DMS79 treated with DMSO at 0.1 percent for 48 hours (cell line): ENCODE measurements at regions not wholly inside any gene's neighbourhood (a gene's known extent, or its start where the extent isn't known, plus 50 kb on each side); places are given as distances from the start of the nearest gene placed in this dataset.
"Not testable (repeated sequence)": the region's sequence is repeated elsewhere in the genome, so short reads cannot be mapped to it uniquely, and the experiment has no call there.

ENCODE experiments used
- DNase-seq: peaks from one replicate; lab custom pipeline; 2025; lab: John Stamatoyannopoulos, UW

DNA sequence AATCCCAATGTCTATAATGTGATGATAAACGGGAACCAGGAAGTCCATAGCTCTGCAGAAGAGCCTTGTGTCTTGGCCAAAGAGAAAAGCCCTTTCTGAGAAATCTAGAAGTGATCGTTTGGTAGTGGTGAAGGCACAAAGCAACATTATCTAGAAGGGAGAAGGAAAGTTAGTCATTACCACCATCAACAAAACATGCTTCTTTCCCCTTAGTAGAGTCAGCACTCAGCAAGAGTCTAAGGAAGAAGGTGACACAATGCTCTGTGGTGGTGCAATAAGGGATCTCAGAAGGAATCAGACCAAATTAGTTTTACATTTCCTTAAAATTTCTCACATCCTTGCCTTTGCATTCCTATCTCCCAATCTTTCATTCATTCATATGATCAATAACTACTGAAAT lies 134.4 kb upstream of the PRDX6 start:
- no peak for DNase-seq

DNA sequence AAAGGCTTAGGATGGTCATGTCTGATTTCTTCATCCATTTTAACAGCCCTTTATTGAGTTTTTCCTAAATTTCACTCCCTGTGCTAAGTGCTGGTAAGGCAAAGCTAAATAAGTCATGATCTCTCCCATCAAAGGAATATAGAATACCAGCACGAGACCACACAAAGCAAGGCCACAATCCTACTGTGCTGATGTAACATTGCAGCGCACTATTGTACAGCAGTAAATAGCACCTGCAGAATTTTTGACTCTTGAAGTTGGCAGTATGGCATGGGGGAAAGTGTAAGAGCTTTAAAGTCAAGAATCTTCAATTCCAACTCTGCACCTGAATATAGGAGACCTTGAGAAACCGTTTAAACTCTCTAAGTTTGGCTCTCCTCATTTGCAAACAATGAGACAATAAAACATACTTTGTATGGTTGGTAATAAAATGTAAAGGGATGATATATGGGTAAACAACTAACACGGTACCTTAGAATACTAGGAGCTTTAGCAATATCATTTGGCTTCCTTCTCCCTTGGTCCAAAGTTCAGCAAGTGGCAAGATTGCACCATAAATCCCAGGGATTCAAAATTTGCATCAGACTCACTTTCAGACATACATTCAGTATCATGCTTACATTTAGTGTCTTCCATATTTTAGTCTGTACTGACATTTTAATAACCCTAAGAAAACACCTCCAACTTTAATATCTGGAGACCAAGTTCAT lies 132.9 kb upstream of the PRDX6 start:
- DNase-seq, result no peak

DNA sequence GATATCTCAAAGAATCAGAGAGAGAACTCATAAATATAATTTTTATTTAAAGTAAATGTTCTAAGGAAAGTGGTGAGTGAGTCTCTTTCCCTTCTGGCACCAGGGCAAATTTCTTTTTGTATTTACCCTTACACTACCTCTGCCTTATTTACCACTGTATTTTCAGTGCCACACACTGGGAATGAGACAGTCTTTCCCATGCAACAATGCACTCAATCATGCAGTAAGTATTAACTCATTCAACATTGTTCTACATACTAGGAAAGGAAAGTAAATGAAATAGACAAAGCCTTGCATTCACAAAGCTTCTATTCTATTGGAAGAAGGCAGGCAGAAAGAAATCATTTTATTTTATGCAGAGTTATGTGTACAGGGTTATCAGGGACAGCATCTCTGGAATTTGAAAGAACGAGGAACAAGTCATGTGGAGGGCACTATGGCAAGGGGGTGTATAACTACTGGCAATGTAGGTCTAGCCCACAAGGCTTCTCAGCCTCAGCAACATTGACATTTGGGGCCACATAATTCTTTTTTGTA lies 129.8 kb upstream of the PRDX6 start:
- DNase-seq, result no peak

DNA sequence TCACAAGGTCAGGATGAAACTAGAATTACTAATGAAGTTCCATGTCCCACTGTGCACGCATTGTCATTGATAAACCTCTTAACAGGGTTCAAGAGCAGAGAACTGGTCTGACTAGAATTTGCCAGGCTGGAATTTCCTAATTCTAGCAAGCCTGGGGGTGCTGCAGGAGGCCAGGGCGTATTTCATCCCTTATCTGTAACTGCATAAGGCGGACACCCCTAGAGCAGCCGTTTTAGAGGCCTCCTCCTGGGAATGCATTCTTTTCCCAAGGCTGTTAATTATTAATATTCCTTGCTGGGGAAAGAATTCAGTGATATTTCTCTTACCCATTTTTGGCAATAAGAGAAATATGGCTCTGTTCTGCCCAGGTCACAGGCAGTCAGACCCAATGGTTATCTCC lies 124.5 kb upstream of the PRDX6 start:
- DNase-seq, result not testable (repeated sequence)

DNA sequence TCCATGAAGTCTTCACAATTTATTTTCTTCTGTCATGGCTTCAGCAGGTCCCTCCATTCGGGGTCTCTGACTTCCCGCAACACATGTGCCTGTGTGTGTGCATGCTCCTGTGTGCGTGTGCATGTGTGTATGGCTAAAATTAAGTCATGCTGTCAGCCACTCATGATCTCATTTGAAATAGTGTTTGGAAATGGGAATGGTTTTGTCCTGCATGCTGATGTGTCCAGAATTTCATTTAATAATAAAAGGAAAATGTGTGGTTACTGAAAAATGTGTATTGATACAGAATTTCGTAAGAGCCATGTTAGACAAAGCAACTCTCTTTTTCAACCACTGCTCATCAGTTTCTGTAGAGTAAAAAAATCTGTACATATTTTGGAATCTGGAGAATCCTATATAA lies 123.8 kb upstream of the PRDX6 start:
- no peak for DNase-seq

- DNase-seq, result no peak
Observed at GRCh38 chr1:173354937-173355280, 122.2 kb upstream of the PRDX6 start.

DNA sequence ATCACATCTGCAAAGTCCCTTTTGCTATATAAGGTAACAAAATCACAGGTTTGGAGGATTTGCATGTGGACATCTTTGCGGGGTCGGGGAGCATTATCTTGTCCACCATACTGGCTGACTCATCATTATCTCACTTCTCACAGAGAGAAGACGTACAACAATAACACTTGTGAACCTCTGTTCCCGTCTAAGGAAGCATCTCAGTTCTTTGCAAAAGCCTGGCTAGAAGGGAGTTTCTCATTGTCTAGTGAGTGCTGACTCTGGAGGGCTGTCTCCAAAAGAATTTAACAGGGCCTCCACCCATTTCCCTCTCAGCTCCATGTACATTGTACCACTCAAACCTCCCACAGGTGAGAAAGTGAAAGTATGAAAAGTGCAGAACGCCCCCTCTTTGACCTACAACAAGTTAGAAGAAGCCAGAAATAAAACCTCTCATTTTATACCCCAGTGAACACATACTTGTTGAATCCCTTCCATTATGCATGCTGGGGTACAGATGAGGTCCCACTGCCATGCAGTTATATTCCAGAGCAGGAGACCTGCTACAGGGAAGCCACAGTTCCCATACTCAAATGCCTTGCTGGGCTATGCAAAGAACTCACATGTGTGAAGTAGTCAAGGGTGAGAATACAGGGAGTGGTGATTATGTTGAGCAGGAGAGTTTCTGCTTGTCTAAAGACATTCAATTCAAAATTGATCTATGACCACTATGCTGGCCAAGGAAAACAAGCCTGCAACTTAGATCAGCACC lies 121.7 kb upstream of the PRDX6 start:
- DNase-seq, result no peak

- no peak for DNase-seq
Observed at GRCh38 chr1:173356191-173356762, 120.9 kb upstream of the PRDX6 start.

GRCh38 chr1:173360487-173361063 lies 116.6 kb upstream of the PRDX6 start:
- DNase-seq, result no peak

DNA sequence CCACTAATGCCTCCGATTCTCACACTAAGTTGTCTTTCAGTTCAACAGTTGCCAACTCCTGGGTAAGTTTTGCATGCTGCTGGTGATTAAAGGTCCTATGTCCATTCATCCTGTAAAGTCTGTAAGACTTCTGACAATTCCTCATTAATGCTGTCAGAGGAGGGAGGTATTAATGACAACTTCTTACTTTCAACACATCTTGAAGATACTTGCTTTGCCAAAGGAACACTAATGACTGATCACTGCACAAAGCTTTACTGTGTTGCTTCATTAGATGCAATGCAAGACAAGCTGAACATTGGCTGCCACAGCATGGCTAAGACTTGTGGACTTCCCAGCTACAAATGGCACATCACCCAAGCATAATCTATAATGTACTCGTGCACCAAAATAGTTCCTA lies 114.6 kb upstream of the PRDX6 start:
- DNase-seq, result no peak

DNA sequence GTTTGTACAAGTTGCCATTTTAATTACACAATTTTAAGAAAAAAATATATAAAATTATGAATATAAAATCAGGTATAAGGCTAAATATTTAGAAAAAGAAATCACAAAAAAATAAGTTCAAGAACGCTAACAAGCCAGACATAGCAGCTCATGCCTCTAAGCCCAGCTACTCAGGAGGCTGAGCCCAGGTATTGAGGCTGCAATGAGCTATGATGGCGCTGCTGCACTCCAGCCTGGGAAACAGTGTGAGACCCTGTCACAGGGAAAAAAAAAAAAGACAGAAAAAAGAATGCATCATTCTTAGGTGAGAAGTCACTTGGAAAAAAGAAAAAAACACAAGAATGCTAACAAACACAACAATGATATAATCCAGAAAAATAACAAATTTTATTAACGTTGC lies 112.3 kb upstream of the PRDX6 start:
- DNase-seq, result no peak

DNA sequence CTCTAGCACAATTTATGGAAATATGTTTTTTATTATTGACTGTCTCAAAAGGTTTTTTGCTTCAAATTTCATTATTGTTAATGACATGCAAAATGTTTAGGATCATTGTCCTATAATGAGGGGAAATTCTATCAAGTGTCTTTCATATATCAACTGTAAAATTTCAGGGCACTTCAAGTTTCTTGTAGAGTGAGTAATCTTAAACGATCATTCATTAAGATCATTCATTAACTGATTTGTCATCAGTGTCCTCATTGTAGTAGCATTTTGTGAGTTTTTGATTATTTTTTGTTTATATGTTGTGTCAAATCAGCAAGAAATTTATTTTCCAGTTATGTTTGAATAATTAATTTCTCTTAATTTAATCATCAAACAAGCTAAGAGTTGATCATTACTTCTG lies 111.8 kb upstream of the PRDX6 start:
- no peak for DNase-seq

GRCh38 chr1:173367136-173367535 lies 110.0 kb upstream of the PRDX6 start:
- DNase-seq, result no peak

- DNase-seq, result not testable (repeated sequence)
Observed at GRCh38 chr1:173370586-173370985, 106.5 kb upstream of the PRDX6 start.

DNA sequence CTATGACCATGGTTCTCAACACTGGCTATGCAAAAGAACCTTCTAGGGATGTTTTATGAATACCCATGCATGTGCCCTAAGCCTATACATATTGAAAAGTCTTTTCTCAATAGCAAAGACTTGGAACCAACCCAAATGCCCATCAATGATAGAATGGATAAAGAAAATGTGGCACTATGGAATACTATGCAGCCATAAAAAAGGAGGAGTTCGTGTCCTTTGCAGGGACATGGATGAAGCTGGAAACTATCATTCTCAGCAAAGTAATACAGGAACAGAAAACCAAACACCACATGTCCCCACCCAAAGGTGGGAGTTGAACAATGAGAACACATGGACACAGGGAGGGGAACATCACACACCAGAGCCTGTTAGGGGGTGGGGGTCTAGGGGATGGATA lies 101.1 kb upstream of the PRDX6 start:
- DNase-seq, result not testable (repeated sequence)

- no peak for DNase-seq
Observed at GRCh38 chr1:173377266-173377665, 99.9 kb upstream of the PRDX6 start.

- DNase-seq, result no peak
Observed at GRCh38 chr1:173383351-173383750, 93.8 kb upstream of the PRDX6 start.

DNA sequence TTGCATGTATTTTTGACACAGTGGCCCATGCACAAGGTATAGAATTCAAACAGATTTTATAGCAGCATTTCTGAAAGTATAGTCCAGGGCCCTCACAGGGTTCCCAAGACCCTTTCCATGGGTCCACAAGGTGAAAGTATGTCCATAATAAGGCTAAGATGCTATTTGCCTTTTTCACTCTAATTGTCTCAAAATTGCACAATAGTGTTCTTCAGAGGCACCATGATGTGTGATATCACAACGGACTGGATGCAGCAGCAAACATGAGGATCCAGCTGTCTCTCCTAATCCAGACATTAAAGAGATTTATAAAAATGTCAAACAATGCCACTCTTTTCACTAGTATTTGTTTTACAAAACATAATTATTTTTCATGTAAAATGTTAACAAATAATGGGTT lies 88.8 kb upstream of the PRDX6 start:
- no peak for DNase-seq

GRCh38 chr1:173392895-173393658 lies 84.1 kb upstream of the PRDX6 start:
- no peak for DNase-seq

- DNase-seq, result no peak
Observed at GRCh38 chr1:173393659-173394000, 83.5 kb upstream of the PRDX6 start.

- not testable (repeated sequence) for DNase-seq
Observed at GRCh38 chr1:173394813-173395212, 82.3 kb upstream of the PRDX6 start.

DNA sequence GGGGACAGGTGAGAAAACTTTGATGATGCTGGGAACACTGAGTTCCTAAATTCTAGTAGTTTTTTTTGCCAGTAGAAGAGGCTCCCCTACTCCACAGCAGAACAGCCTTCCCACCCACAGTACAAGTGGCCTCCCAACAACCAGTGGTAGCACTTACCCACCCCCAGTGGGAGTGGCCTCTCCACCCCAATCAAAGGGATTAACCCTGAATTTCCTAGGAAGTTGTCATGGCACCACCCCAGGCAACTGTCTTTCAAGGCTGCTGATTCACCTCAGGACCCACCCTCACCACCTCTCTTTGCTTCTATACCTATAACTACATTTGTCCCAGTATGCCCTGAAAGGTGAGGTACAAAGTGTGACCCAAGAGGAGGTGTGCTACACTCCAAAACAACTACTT lies 81.4 kb upstream of the PRDX6 start:
- DNase-seq, result no peak
